ENCODE measurements at regions not wholly inside any gene's neighbourhood (a gene's known extent, or its start where the extent isn't known, plus 50 kb on each side); places are given as distances from the start of the nearest gene placed in this dataset.

GRCh38 chrX:69226459-69227158 is 61.4 kb upstream of the PJA1 start:
- H3K27me3 ChIP-seq: peaks cover 2% of the 10 kb centered on the region
- H3K4me3 ChIP-seq (ENCODE audit: low read depth in 1 of 2, low read length in 1 of 2): no peak overlapping the region
- no peak for TF ChIP-seq CTCF (IDR thresholded peaks at IDR 0.05)
- no peak overlapping the region for H3K27ac ChIP-seq
- H3K9me3 ChIP-seq: no peaks in the 10 kb centered on the region
- no peaks in the 10 kb centered on the region for H3K4me1 ChIP-seq (ENCODE audit: control insufficient read depth in 1 of 2, insufficient read depth in 1 of 2, low read depth in 1 of 2, low read length in 1 of 2)
- no peaks in the 10 kb centered on the region for H3K36me3 ChIP-seq

GRCh38 chrX:69222103-69223090 is 57.1 kb upstream of the PJA1 start:
- no peaks in the 10 kb centered on the region for H3K9me3 ChIP-seq

DNA sequence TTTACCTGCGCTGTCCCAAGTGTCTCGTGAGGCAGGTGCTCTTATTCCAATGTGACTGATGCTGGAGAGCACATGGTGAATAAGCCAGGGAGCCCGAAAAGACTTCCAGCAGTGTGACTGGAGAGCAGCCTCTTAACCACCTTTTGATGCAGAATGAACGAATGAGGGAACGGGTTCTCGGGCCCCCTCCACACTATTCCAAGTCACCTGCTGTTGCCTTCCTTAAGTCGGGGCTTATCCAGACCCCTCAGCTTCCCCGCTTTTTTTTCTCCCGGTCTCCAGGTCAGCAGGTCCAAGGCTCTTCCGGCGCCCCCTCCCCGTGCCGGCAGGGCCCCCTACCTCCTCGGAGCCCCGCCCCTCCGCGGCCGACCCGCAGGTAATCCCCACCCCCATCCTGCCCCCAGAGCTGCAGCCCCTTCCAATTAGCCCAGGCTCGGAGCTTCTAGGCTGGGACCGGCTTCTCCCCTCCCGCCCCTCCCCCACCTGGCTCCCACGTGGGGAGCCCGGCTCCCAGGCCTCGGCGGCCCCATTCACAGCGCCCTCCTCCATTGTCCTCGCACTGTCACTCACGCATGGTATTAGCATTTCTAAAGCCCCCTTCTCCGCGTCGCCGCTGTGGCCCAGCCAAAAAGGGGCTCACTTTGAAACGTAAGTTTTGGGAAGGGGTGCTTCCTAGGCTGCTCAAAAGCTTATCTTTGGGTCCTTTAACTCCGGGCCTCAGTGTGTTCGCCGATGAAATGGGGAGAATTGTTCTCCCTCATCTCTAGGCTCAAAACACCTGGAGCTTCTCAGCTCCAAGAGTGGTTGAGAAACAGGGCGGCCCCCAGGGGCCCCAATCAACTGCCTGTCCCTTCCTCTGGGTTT is 56.2 kb upstream of the PJA1 start:
- TF ChIP-seq CTCF (IDR thresholded peaks at IDR 0.05): no peak
- H3K36me3 ChIP-seq: no peaks in the 10 kb centered on the region
- H3K4me1 ChIP-seq (ENCODE audit: control insufficient read depth in 1 of 2, insufficient read depth in 1 of 2, low read depth in 1 of 2, low read length in 1 of 2): no peaks in the 10 kb centered on the region
- no peak overlapping the region for H3K27ac ChIP-seq
- H3K9me3 ChIP-seq: no peaks in the 10 kb centered on the region
- peaks cover 7% of the 10 kb centered on the region for H3K27me3 ChIP-seq
- H3K4me3 ChIP-seq (ENCODE audit: low read depth in 1 of 2, low read length in 1 of 2): no peak overlapping the region

More at GRCh38 chrX:69222103-69223090, 57.1 kb upstream of the PJA1 start:
- no peak for TF ChIP-seq CTCF (IDR thresholded peaks at IDR 0.05)
- Histone ChIP-seq H3K27ac (no peak overlapping the region), H3K4me3 (ENCODE audit: low read depth in 1 of 2, low read length in 1 of 2) (no peak overlapping the region), H3K4me1 (ENCODE audit: control insufficient read depth in 1 of 2, insufficient read depth in 1 of 2, low read depth in 1 of 2, low read length in 1 of 2) (no peaks in the 10 kb centered on the region), H3K36me3 (no peaks in the 10 kb centered on the region), H3K27me3 (peaks cover 7% of the 10 kb centered on the region)

DNA sequence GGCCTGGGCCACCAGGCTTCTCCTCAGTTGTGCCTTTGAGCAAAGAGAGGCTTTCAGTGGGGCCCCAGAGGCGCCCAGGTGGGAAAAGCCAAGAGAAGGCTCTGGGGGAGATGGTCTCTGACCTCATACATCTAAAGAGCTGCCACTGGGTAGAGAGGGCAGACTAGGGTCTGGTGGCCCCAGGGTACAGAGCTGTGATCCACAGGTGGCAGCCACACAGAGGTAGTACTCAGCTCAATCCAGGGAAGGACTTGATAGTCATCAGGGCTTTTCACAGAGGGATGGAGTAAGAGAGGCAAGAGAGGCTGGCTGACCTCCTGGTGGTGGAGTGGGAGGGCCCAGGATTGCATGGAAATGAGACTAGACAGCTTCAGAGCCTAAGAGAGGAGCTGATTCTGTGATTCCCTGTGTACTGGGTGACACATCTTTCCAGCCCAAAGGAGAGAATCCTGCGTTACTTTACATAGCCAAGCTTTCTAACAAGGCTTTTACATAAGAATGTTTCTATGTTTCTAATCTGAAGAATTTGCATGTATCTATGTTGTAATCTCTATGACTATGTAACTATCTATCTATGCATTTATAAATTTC is 53.2 kb upstream of the PJA1 start:
- no peak overlapping the region for H3K4me3 ChIP-seq (ENCODE audit: low read depth in 1 of 2, low read length in 1 of 2)
- no peak overlapping the region for H3K27ac ChIP-seq
- no peaks in the 10 kb centered on the region for H3K4me1 ChIP-seq (ENCODE audit: control insufficient read depth in 1 of 2, insufficient read depth in 1 of 2, low read depth in 1 of 2, low read length in 1 of 2)
- no peaks in the 10 kb centered on the region for H3K36me3 ChIP-seq
- H3K9me3 ChIP-seq: no peaks in the 10 kb centered on the region
- H3K27me3 ChIP-seq: peaks cover 7% of the 10 kb centered on the region
- no peak for TF ChIP-seq CTCF (IDR thresholded peaks at IDR 0.05)

- H3K4me3 ChIP-seq (ENCODE audit: low read depth in 1 of 2, low read length in 1 of 2): no peak overlapping the region
Observed at GRCh38 chrX:69216911-69217310, 51.7 kb upstream of the PJA1 start.

More at GRCh38 chrX:69216911-69217310, 51.7 kb upstream of the PJA1 start:
- Histone ChIP-seq H3K27ac (no peak overlapping the region), H3K27me3 (peaks cover 7% of the 10 kb centered on the region), H3K4me1 (ENCODE audit: control insufficient read depth in 1 of 2, insufficient read depth in 1 of 2, low read depth in 1 of 2, low read length in 1 of 2) (no peaks in the 10 kb centered on the region), H3K9me3 (no peaks in the 10 kb centered on the region), H3K36me3 (no peaks in the 10 kb centered on the region)
- TF ChIP-seq CTCF (IDR thresholded peaks at IDR 0.05): no peak

All from neutrophil (primary cell).